Neuronal stem cell (in vitro differentiated cells): ENCODE measurements at regions not wholly inside any gene's neighbourhood (a gene's known extent, or its start where the extent isn't known, plus 50 kb on each side); places are given as distances from the start of the nearest gene placed in this dataset.

ENCODE experiments used
- DNase-seq: peaks from one replicate; pipeline ENCODE4 v3.0.0-alpha.2; 2013; ENCODE audit warnings: low spot score
- H2AFZ ChIP-seq: one replicate; pipeline ENCODE4 v1.6.1; 2013; ENCODE audit warnings: mild to moderate bottlenecking, low read length, inconsistent platforms
- H2AK5ac ChIP-seq: 2 replicates; pipeline ENCODE4 v1.6.1; 2013; ENCODE audit warnings: low read depth, mild to moderate bottlenecking, inconsistent platforms, low read length, moderate library complexity, mixed read lengths
- H2BK120ac ChIP-seq: 2 replicates; pipeline ENCODE4 v1.6.1; 2013; ENCODE audit warnings: low read depth, mild to moderate bottlenecking, inconsistent platforms, low read length, moderate library complexity, mixed read lengths
- H2BK12ac ChIP-seq: one replicate; pipeline ENCODE4 v1.6.1; 2013; ENCODE audit warnings: low read length, inconsistent platforms
- H2BK15ac ChIP-seq: 2 replicates; pipeline ENCODE4 v1.6.1; 2013; ENCODE audit warnings: mild to moderate bottlenecking, low read length, inconsistent platforms, mixed read lengths
- H2BK5ac ChIP-seq: one replicate; pipeline ENCODE4 v1.6.1; 2013; ENCODE audit warnings: inconsistent platforms, mild to moderate bottlenecking, low read length, moderate library complexity
- H3K14ac ChIP-seq: one replicate; pipeline ENCODE4 v1.6.1; 2013; ENCODE audit warnings: low read length, inconsistent platforms
- H3K18ac ChIP-seq: 2 replicates; pipeline ENCODE4 v1.6.1; 2013; ENCODE audit warnings: low read length, inconsistent platforms
- H3K23ac ChIP-seq: 2 replicates; pipeline ENCODE4 v1.6.1; 2013; ENCODE audit warnings: low read depth, mild to moderate bottlenecking, mixed read lengths, low read length, inconsistent platforms; ENCODE audit not compliant: poor library complexity
- H3K27ac ChIP-seq: replicated peaks from 3 replicates; pipeline ENCODE4 v1.5.1; 2013; ENCODE audit warnings: low read length, inconsistent platforms
- H3K27me3 ChIP-seq, 3 experiments: 2 replicates each; pipeline ENCODE4 v1.6.1; 2013; ENCODE audit warnings: low read length in 3 of 3, mild to moderate bottlenecking in 2 of 3, inconsistent platforms in 1 of 3, low read depth in 1 of 3, mixed read lengths in 1 of 3, moderate library complexity in 1 of 3; ENCODE audit not compliant: control insufficient read depth in 3 of 3, insufficient read depth in 3 of 3
- H3K36me3 ChIP-seq, 2 donors: replicated peaks in 1 of 2; 2 replicates each; pipeline ENCODE4 v1.6.1; 2013; ENCODE audit warnings: low read length in 2 of 2; ENCODE audit not compliant: control insufficient read depth in 2 of 2, insufficient read depth in 2 of 2
- H3K4ac ChIP-seq: 2 replicates; pipeline ENCODE4 v1.6.1; 2013; ENCODE audit warnings: inconsistent platforms, mild to moderate bottlenecking, low read length, moderate library complexity
- H3K4me1 ChIP-seq, 2 donors: 1 replicate in 1 of 2; 2 replicates in 1 of 2; pipeline ENCODE4 v1.6.1; 2013; ENCODE audit warnings: low read length in 2 of 2, low read depth in 1 of 2; ENCODE audit not compliant: control insufficient read depth in 2 of 2, insufficient read depth in 1 of 2
- H3K4me2 ChIP-seq: one replicate; pipeline ENCODE4 v1.6.1; 2013; ENCODE audit warnings: mild to moderate bottlenecking, low read length, inconsistent platforms; ENCODE audit not compliant: insufficient read depth, poor library complexity, severe bottlenecking
- H3K4me3 ChIP-seq, 2 donors: 2 replicates each; pipeline ENCODE4 v1.5.1; 2013; ENCODE audit warnings: low read length in 2 of 2, mild to moderate bottlenecking in 2 of 2, inconsistent platforms in 1 of 2, moderate library complexity in 1 of 2
- H3K79me1 ChIP-seq: one replicate; pipeline ENCODE4 v1.6.1; 2013; ENCODE audit warnings: low read depth, mild to moderate bottlenecking, inconsistent platforms, low read length, moderate library complexity
- H3K9ac ChIP-seq: one replicate; pipeline ENCODE4 v1.6.1; 2013; ENCODE audit warnings: mild to moderate bottlenecking, low read depth, low read length, inconsistent platforms; ENCODE audit not compliant: poor library complexity
- H3K9me3 ChIP-seq, 2 donors: replicated peaks in 1 of 2; 2 replicates each; pipeline versions ENCODE3 to v1.6.1; 2013; ENCODE audit warnings: low read length in 2 of 2, mild to moderate bottlenecking in 2 of 2, inconsistent platforms in 1 of 2, low read depth in 1 of 2, mixed read lengths in 1 of 2, moderate library complexity in 1 of 2; ENCODE audit not compliant: control insufficient read depth in 2 of 2, insufficient read depth in 1 of 2
- H4K8ac ChIP-seq: one replicate; pipeline ENCODE4 v1.6.1; 2013; ENCODE audit warnings: low read depth, mild to moderate bottlenecking, inconsistent platforms, low read length, moderate library complexity
- H4K91ac ChIP-seq: one replicate; pipeline ENCODE4 v1.6.1; 2013; ENCODE audit warnings: low read length, low read depth, mild to moderate bottlenecking, inconsistent platforms; ENCODE audit not compliant: poor library complexity
- WGBS, 2 donors: extraction: QIAGEN DNeasy Blood & Tissue Kit; methylation state at CpG; one replicate each; pipeline ENCODE4 v1.1.7; 2013; ENCODE audit warnings: missing lambda C conversion rate in 2 of 2, mixed read lengths in 1 of 2; ENCODE audit not compliant: insufficient read length in 2 of 2, insufficient replicate concordance in 1 of 2; ENCODE audit errors: extremely low coverage in 2 of 2; 5-methylcytosine and 5-hydroxymethylcytosine counted together

GRCh38 chr6:47097092-47097945, 55.2 kb upstream of the ADGRF1 start:
- Histone ChIP-seq H3K4me2 (no peak overlapping the region), H2AK5ac (no peak overlapping the region), H4K91ac (no peak overlapping the region), H3K14ac (no peak overlapping the region), H2BK15ac (no peak overlapping the region), H2BK5ac (no peak overlapping the region), H3K4me3 (no peak overlapping the region), H2BK120ac (no peak overlapping the region), H4K8ac (no peak overlapping the region), H3K9ac (no peak overlapping the region), H2AFZ (peak overlapping the region; percentile 75), H3K18ac (no peak overlapping the region), H3K9me3 (no peaks in the 10 kb centered on the region), H3K36me3 (no peaks in the 10 kb centered on the region), H3K4me1 (no peaks in the 10 kb centered on the region), H2BK12ac (no peak overlapping the region), H3K27me3 (peaks cover 0 to 1% (median 0%) of the 10 kb centered on the region in 3 experiments), H3K79me1 (no peaks in the 10 kb centered on the region), H3K4ac (no peak overlapping the region), H3K23ac (no peak overlapping the region), H3K27ac (no peak overlapping the region)
- peak; percentile 49 for DNase-seq
- WGBS, 2 donors: no CpG with 5 or more reads among the region's 8 CpGs

GRCh38 chr6:47096211-47096895, 54.2 kb upstream of the ADGRF1 start:
- no peaks in the 10 kb centered on the region for H3K36me3 ChIP-seq
- no peak overlapping the region for H2AK5ac ChIP-seq
- H3K79me1 ChIP-seq: no peaks in the 10 kb centered on the region
- H3K14ac ChIP-seq: no peak overlapping the region
- no peak overlapping the region for H3K23ac ChIP-seq
- no peak overlapping the region for H2BK15ac ChIP-seq
- H4K8ac ChIP-seq: no peak overlapping the region
- H2BK120ac ChIP-seq: no peak overlapping the region
- H3K18ac ChIP-seq: no peak overlapping the region
- WGBS, 2 donors: no CpG with 5 or more reads among the region's 9 CpGs
- H3K4me3 ChIP-seq: no peak overlapping the region
- H3K27ac ChIP-seq: no peak overlapping the region
- no peak overlapping the region for H3K4ac ChIP-seq
- H2BK5ac ChIP-seq: no peak overlapping the region
- H2BK12ac ChIP-seq: no peak overlapping the region
- peaks cover 0 to 4% (median 0%) of the 10 kb centered on the region in 3 experiments for H3K27me3 ChIP-seq
- no peak overlapping the region for H4K91ac ChIP-seq
- H3K4me1 ChIP-seq: no peaks in the 10 kb centered on the region
- no peak overlapping the region for H3K4me2 ChIP-seq
- no peak overlapping the region for H3K9ac ChIP-seq
- no peaks in the 10 kb centered on the region for H3K9me3 ChIP-seq
- DNase-seq: no peak
- peak overlapping the region; percentile 75 for H2AFZ ChIP-seq

GRCh38 chr6:47094241-47094925, 52.3 kb upstream of the ADGRF1 start:
- Histone ChIP-seq H2BK5ac (no peak overlapping the region), H2AK5ac (no peak overlapping the region), H3K9ac (no peak overlapping the region), H3K4ac (no peak overlapping the region), H3K4me3 (no peak overlapping the region), H3K4me2 (no peak overlapping the region), H2BK15ac (no peak overlapping the region), H3K27ac (no peak overlapping the region), H2BK120ac (no peak overlapping the region), H3K23ac (no peak overlapping the region), H3K79me1 (no peaks in the 10 kb centered on the region), H3K27me3 (peaks cover 0 to 4% (median 0%) of the 10 kb centered on the region in 3 experiments), H3K36me3 (no peaks in the 10 kb centered on the region), H4K8ac (no peak overlapping the region), H3K4me1 (no peaks in the 10 kb centered on the region), H2BK12ac (no peak overlapping the region), H4K91ac (no peak overlapping the region), H3K14ac (no peak overlapping the region), H3K9me3 (no peaks in the 10 kb centered on the region), H2AFZ (no peak overlapping the region), H3K18ac (no peak overlapping the region)
- DNase-seq: no peak
- WGBS, 2 donors: no CpG with 5 or more reads among the region's 3 CpGs

- Histone ChIP-seq H2AK5ac (no peak overlapping the region), H3K9ac (no peak overlapping the region), H2BK12ac (no peak overlapping the region), H4K91ac (no peak overlapping the region), H3K27ac (no peak overlapping the region), H3K14ac (no peak overlapping the region), H3K36me3 (no peaks in the 10 kb centered on the region), H3K4me2 (no peak overlapping the region), H3K18ac (no peak overlapping the region), H3K23ac (no peak overlapping the region), H3K4ac (no peak overlapping the region), H2BK120ac (no peak overlapping the region), H2BK5ac (no peak overlapping the region), H2BK15ac (no peak overlapping the region), H3K9me3 (no peaks in the 10 kb centered on the region), H4K8ac (no peak overlapping the region), H3K4me3 (no peak overlapping the region), H3K79me1 (no peaks in the 10 kb centered on the region), H2AFZ (no peak overlapping the region), H3K4me1 (no peaks in the 10 kb centered on the region), H3K27me3 (peaks cover 0 to 4% (median 0%) of the 10 kb centered on the region in 3 experiments)
- DNase-seq: no peak
- no CpG with 5 or more reads among the region's 5 CpGs for WGBS, 2 donors
Measured at GRCh38 chr6:47093169-47093568, 51.0 kb upstream of the ADGRF1 start.
